BLaER1 treated with 17β-estradiol and CSF1 and Interleukin-3, amounts not matched to agents 10 nM and 100 nM (cell line): ENCODE measurements at regions not wholly inside any gene's neighbourhood (a gene's known extent, or its start where the extent isn't known, plus 50 kb on each side); places are given as distances from the start of the nearest gene placed in this dataset.

Source experiments
- H3K27ac ChIP-seq, 11 experiments: shearing (Covaris generic); formaldehyde crosslinking; 2 replicates each; pipeline ENCODE4 v1.8.1; 2022
- H3K27me3 ChIP-seq, 11 experiments: shearing (Covaris generic); formaldehyde crosslinking; 2 replicates each; pipeline ENCODE4 v1.8.1; 2022
- H3K36me3 ChIP-seq, 11 experiments: shearing (Covaris generic); formaldehyde crosslinking; 2 replicates each; pipeline ENCODE4 v1.8.1; 2022
- H3K4me1 ChIP-seq, 10 experiments: shearing (Covaris generic); formaldehyde crosslinking; 2 replicates each; pipeline ENCODE4 v1.8.1; 2022
- H3K4me2 ChIP-seq, 11 experiments: shearing (Covaris generic); formaldehyde crosslinking; 2 replicates each; pipeline ENCODE4 v1.8.1; 2022
- H3K4me3 ChIP-seq, 10 experiments: shearing (Covaris generic); formaldehyde crosslinking; 2 replicates each; pipeline ENCODE4 v1.8.1; 2022
- H3K9ac ChIP-seq, 11 experiments: shearing (Covaris generic); formaldehyde crosslinking; 2 replicates each; pipeline ENCODE4 v1.8.1; 2022
- H3K9me3 ChIP-seq, 11 experiments: shearing (Covaris generic); formaldehyde crosslinking; replicated peaks in 1 of 11; 2 replicates each; pipeline ENCODE4 v1.8.1; 2022
- H4K20me1 ChIP-seq, 11 experiments: shearing (Covaris generic); formaldehyde crosslinking; 2 replicates each; pipeline ENCODE4 v1.8.1; 2022
- Cebpa-rat ChIP-seq, 11 experiments: shearing (Covaris generic); IDR thresholded peaks; 2 replicates each; pipeline ENCODE4 v1.8.1; 2022

GRCh38 chr7:10888861-10889260 is 84.8 kb upstream of the PHF14 start:
- Histone ChIP-seq H3K27ac (no peak overlapping the region; a peak in 1 of 22 replicates), H3K4me2 (peak overlapping the region; percentile 19 to 58 (median 36)), H4K20me1 (no peaks in the 10 kb centered on the region), H3K9me3 (peaks cover 0 to 15% (median 0%) of the 10 kb centered on the region in 11 experiments; a peak in 5 of 22 replicates), H3K9ac (no peak overlapping the region), H3K27me3 (no peaks in the 10 kb centered on the region), H3K4me1 (peaks cover 6 to 25% (median 11%) of the 10 kb centered on the region in 10 experiments; a peak in 19 of 20 replicates), H3K4me3 (no peak overlapping the region), H3K36me3 (no peaks in the 10 kb centered on the region)
- TF ChIP-seq Cebpa-rat (IDR thresholded peaks at IDR 0.05) = no peak

GRCh38 chr7:10889266-10889898 is 84.3 kb upstream of the PHF14 start:
- Histone ChIP-seq H3K27me3 (no peaks in the 10 kb centered on the region), H4K20me1 (no peaks in the 10 kb centered on the region), H3K36me3 (no peaks in the 10 kb centered on the region), H3K9ac (no peak overlapping the region), H3K4me2 (peak overlapping the region; percentile 19 to 58 (median 36); a peak in 21 of 22 replicates), H3K9me3 (peaks cover 0 to 20% (median 0%) of the 10 kb centered on the region in 11 experiments; a peak in 5 of 22 replicates), H3K27ac (no peak overlapping the region), H3K4me1 (peaks cover 6 to 30% (median 11%) of the 10 kb centered on the region in 10 experiments; a peak in 19 of 20 replicates), H3K4me3 (no peak overlapping the region)
- no peak for TF ChIP-seq Cebpa-rat (IDR thresholded peaks at IDR 0.05)

GRCh38 chr7:10908600-10908999 is 65.1 kb upstream of the PHF14 start:
- H4K20me1 ChIP-seq = no peaks in the 10 kb centered on the region
- H3K27me3 ChIP-seq = no peaks in the 10 kb centered on the region
- no peak overlapping the region for H3K4me3 ChIP-seq
- H3K4me1 ChIP-seq = peaks cover 0 to 2% (median 0%) of the 10 kb centered on the region in 10 experiments; a peak in 1 of 20 replicates
- H3K27ac ChIP-seq = no peak overlapping the region
- H3K9ac ChIP-seq = no peak overlapping the region
- peaks cover 0 to 9% (median 0%) of the 10 kb centered on the region in 11 experiments; a peak in 3 of 22 replicates for H3K36me3 ChIP-seq
- no peak overlapping the region for H3K4me2 ChIP-seq
- H3K9me3 ChIP-seq = peaks cover 25 to 36% (median 28%) of the 10 kb centered on the region in 11 experiments
- TF ChIP-seq Cebpa-rat (IDR thresholded peaks at IDR 0.05) = no peak

- Histone ChIP-seq H4K20me1 (no peaks in the 10 kb centered on the region), H3K27me3 (no peaks in the 10 kb centered on the region), H3K9me3 (peaks cover 27 to 42% (median 30%) of the 10 kb centered on the region in 11 experiments), H3K36me3 (peaks cover 0 to 9% (median 0%) of the 10 kb centered on the region in 11 experiments; a peak in 3 of 22 replicates), H3K27ac (no peak overlapping the region), H3K4me1 (peaks cover 0 to 4% (median 0%) of the 10 kb centered on the region in 10 experiments; a peak in 1 of 20 replicates), H3K4me2 (no peak overlapping the region), H3K9ac (no peak overlapping the region), H3K4me3 (no peak overlapping the region)
- no peak for TF ChIP-seq Cebpa-rat (IDR thresholded peaks at IDR 0.05)
Measured at GRCh38 chr7:10910447-10910846, 63.2 kb upstream of the PHF14 start.

GRCh38 chr7:10912077-10912476 is 61.6 kb upstream of the PHF14 start:
- H3K4me1 ChIP-seq = peaks cover 0 to 4% (median 0%) of the 10 kb centered on the region in 10 experiments; a peak in 1 of 20 replicates
- no peak overlapping the region for H3K9ac ChIP-seq

GRCh38 chr7:10913457-10913856 is 60.2 kb upstream of the PHF14 start:
- Histone ChIP-seq H3K36me3 (peaks cover 0 to 9% (median 0%) of the 10 kb centered on the region in 11 experiments; a peak in 3 of 22 replicates), H3K9ac (no peak overlapping the region), H3K4me2 (no peak overlapping the region), H3K9me3 (peaks cover 27 to 42% (median 30%) of the 10 kb centered on the region in 11 experiments), H3K27me3 (no peaks in the 10 kb centered on the region), H3K27ac (no peak overlapping the region), H4K20me1 (no peaks in the 10 kb centered on the region), H3K4me3 (no peak overlapping the region), H3K4me1 (peaks cover 0 to 4% (median 0%) of the 10 kb centered on the region in 10 experiments; a peak in 1 of 20 replicates)
- TF ChIP-seq Cebpa-rat (IDR thresholded peaks at IDR 0.05) = no peak

More at GRCh38 chr7:10912077-10912476, 61.6 kb upstream of the PHF14 start:
- H3K36me3 ChIP-seq = peaks cover 0 to 9% (median 0%) of the 10 kb centered on the region in 11 experiments; a peak in 3 of 22 replicates
- no peak overlapping the region for H3K27ac ChIP-seq
- H3K9me3 ChIP-seq = peaks cover 27 to 42% (median 30%) of the 10 kb centered on the region in 11 experiments
- TF ChIP-seq Cebpa-rat (IDR thresholded peaks at IDR 0.05) = no peak
- H4K20me1 ChIP-seq = no peaks in the 10 kb centered on the region
- no peaks in the 10 kb centered on the region for H3K27me3 ChIP-seq
- H3K4me3 ChIP-seq = no peak overlapping the region
- H3K4me2 ChIP-seq = no peak overlapping the region

- Histone ChIP-seq H3K27ac (no peak overlapping the region), H3K4me3 (no peak overlapping the region), H3K4me1 (peaks cover 0 to 4% (median 0%) of the 10 kb centered on the region in 10 experiments; a peak in 1 of 20 replicates), H3K9me3 (peaks cover 0 to 8% (median 4%) of the 10 kb centered on the region in 11 experiments; a peak in 6 of 22 replicates), H3K4me2 (no peak overlapping the region), H3K36me3 (no peaks in the 10 kb centered on the region), H3K27me3 (no peaks in the 10 kb centered on the region), H4K20me1 (no peaks in the 10 kb centered on the region), H3K9ac (no peak overlapping the region)
- TF ChIP-seq Cebpa-rat (IDR thresholded peaks at IDR 0.05) = no peak
Measured at GRCh38 chr7:10918093-10918590, 55.5 kb upstream of the PHF14 start.

GRCh38 chr7:10919923-10920322 is 53.7 kb upstream of the PHF14 start:
- H3K27ac ChIP-seq = no peak overlapping the region
- no peak overlapping the region for H3K4me2 ChIP-seq
- no peak for TF ChIP-seq Cebpa-rat (IDR thresholded peaks at IDR 0.05)
- H3K9ac ChIP-seq = no peak overlapping the region
- no peaks in the 10 kb centered on the region for H3K27me3 ChIP-seq
- H3K9me3 ChIP-seq = 0 out of 22 replicates have a peak, but pooled peaks cover 0 to 5% (median 0%) of the 10 kb centered on the region in 11 experiments
- H4K20me1 ChIP-seq = no peaks in the 10 kb centered on the region
- H3K4me1 ChIP-seq = no peaks in the 10 kb centered on the region
- no peaks in the 10 kb centered on the region for H3K36me3 ChIP-seq
- no peak overlapping the region for H3K4me3 ChIP-seq
